GM19043 (cell line): ENCODE measurements at regions not wholly inside any gene's neighbourhood (a gene's known extent, or its start where the extent isn't known, plus 50 kb on each side); places are given as distances from the start of the nearest gene placed in this dataset.
"Not testable (repeated sequence)": the region's sequence is repeated elsewhere in the genome, so short reads cannot be mapped to it uniquely, and the experiment has no call there.

ENCODE experiments used
- ATAC-seq: cut with Tn5 transposase; IDR thresholded peaks from one replicate; pipeline ENCODE4 v1.9.1; 2021; ENCODE audit warnings: low read depth; ENCODE audit not compliant: unreplicated experiment

- ATAC-seq, result not testable (repeated sequence)
Measured at GRCh38 chr12:124070394-124071074, 97.5 kb downstream of the ZNF664 start.

- no peak for ATAC-seq
Measured at GRCh38 chr12:124071075-124071443, 98.0 kb downstream of the ZNF664 start.

- no peak for ATAC-seq
Measured at GRCh38 chr12:124073356-124074035, 100.5 kb downstream of the ZNF664 start.

GRCh38 chr12:124075841-124076240 is 102.8 kb downstream of the ZNF664 start:
- ATAC-seq, result no peak

DNA sequence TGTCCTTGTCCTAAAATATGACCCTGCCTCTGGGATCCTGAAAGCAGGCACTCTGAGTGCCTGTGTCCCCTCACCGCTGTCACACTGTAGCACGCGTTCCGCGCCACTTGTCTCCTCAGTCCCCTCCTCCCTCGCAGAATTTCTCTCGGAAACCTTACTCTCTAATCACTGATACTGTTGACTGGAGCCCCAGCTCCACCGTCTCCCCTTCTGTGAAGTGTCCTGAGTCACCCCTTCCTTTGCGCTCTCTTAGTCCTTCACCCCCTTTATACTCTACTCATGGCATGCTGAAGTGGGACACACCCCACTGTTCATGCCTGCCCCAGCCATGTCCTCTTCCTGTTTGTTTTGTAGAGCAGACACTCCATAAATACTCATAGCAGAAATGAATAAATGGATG is 104.7 kb downstream of the ZNF664 start:
- no peak for ATAC-seq

- no peak for ATAC-seq
Measured at GRCh38 chr12:124078800-124079199, 105.8 kb downstream of the ZNF664 start.

- ATAC-seq, result no peak
Measured at GRCh38 chr12:124080649-124081048, 107.6 kb downstream of the ZNF664 start.

DNA sequence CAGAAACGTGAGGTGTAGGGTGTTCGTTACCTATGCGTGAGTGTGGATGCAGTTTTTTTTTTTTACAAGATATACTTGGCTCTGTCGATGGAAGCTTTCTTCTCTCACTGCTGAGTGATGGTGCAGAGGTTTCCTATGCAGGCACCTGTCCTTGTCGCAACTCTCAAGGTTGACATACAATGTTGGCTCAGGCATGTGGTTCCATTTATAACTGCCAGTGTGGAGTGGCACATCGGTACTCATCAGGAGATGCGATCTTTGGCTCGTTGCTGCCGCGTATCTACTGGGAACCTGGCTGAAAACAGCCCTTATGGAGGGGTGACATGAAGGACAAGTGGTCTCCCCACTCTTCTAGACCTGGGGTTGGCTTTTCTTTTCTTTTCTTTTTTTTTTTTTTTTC is 109.0 kb downstream of the ZNF664 start:
- ATAC-seq, result no peak

DNA sequence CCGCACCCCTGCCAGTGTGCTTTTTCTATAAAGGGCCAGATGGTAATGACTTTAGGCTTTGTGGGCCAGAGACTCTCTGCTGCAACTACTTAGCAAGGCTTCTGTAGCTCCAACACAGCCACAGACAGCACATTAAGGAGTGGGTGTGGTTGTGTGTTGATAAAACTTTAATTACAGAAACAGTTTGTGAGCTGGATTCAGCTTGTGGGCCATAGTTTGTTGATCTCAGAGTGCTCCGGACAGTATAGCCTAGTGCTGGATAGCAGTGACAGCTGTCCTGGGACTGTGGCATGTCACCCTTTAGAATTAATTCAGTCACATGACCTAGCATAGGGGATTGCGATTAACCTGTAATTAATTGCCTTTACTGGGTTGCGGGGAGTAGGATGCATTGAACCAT is 109.7 kb downstream of the ZNF664 start:
- ATAC-seq, result no peak

DNA sequence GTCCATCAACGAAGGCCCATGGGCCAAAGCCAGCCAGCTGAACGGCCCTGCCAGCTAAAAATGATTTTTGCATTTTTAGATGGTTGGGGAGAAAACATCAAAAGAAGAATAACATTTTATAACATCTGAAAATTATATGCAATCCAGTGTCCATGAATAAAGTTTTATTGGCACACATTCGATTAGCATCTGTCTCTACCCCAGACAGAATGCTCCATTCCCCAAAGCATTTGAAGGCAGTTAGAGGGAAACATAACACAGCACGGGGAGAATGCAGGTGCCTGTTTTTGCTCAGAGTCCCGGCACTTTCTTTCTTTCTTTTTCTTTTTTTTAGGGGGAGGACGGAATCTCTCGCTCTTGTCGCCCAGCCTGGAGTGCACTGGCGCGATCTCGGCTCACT is 110.7 kb downstream of the ZNF664 start:
- ATAC-seq, result no peak

- no peak for ATAC-seq
Measured at GRCh38 chr12:124085419-124086296, 112.6 kb downstream of the ZNF664 start.

DNA sequence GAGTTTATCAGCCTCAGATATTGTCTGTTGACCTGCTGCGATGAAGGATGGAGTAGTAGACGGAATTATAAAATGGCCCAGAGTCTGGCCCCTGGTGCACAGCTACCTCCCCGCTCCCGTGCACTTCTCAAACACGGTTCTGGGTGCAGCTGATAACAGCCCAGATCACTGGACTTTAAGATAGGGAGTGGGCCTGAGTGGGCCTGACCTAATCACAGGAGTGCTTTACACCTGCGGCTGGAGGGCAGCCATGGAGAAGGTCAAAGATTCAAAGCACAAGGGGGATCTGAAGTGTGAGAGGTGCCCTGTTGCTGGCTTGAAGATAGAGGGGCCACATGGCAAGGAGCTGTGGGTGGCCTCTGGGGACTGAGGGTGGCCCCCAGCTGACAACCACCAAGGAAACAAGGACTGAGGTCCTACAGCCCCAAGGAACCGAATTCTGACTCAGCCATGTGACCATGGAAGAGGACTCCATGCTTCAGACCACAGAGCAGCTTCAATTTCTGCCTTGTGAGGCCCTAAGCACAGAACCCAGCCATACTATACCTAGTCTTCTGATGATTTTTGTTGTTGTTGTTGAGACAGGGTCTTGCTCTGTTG is 113.4 kb downstream of the ZNF664 start:
- ATAC-seq, result no peak

GRCh38 chr12:124087266-124088051 is 114.4 kb downstream of the ZNF664 start:
- ATAC-seq, result no peak

DNA sequence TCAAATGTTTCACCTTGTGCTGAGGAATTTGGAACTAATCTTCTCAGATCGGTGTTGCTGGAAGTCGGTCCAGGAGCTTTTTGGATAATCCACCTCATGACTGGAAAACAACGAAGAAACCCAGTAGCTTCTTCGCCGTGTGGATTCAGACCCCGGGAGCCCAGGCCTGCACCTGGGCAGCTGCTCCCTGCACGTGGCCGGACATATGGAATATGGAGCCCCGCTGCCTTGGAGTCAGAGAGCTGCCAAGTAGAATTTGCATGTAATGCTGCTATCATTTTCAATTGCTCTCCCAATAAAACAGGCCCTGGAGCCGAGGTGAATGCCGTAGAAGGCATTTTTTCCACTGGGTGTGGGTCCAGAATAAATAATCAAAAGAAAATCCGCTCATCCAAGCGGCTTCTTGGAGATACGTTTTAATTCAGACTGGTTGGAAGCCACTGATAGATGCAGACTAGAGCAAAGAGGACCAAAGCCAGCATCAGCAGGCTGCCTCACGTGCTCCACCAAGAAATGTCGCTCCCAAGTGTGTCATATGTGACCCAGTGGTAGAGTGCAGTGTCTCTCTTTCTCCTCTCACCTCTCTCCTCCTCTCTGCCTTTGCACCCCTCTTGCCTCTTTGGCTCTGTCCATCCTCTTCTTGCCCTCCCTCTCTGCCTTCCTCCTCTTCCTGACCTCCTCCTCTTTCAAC is 115.3 kb downstream of the ZNF664 start:
- ATAC-seq, result no peak

GRCh38 chr12:124089181-124089914 is 116.3 kb downstream of the ZNF664 start:
- ATAC-seq, result not testable (repeated sequence)

- ATAC-seq, result no peak
Measured at GRCh38 chr12:124091835-124092234, 118.8 kb downstream of the ZNF664 start.

DNA sequence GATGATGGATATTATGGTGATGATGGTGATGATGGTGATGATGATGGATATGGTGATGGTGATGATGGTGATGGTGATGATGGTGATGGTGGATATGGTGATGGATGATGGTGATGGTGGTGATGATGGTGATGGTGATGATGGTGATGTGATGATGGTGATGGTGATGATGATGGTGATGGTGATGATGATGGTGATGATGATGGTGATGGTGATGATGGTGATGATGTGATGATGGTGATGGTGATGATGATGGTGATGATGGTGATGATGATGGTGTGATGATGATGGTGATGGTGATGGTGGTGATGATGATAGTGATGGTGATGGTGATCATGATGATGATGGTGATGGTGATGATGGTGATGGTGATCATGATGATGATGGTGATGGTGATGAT is 119.5 kb downstream of the ZNF664 start:
- not testable (repeated sequence) for ATAC-seq

DNA sequence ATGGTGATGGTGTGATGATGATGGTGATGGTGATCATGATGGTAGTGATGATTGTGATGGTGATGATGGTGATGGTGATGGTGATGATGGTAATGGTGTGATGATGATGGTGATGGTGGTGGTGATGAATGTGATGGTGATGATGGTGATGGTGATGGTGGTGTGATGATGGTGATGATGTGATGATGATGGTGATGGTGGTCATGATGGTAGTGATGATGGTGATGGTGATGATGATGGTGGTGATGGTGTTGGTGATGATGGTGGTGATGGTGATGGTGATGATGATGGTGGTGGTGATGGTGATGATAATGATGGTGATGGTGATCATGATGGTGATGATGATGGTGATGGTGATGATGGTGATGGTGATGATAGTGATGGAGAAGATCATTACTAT is 120.3 kb downstream of the ZNF664 start:
- ATAC-seq, result no peak

- ATAC-seq, result no peak
Measured at GRCh38 chr12:124094188-124094587, 121.2 kb downstream of the ZNF664 start.
